IMR-90 (cell line): ENCODE measurements at regions not wholly inside any gene's neighbourhood (a gene's known extent, or its start where the extent isn't known, plus 50 kb on each side); places are given as distances from the start of the nearest gene placed in this dataset.

ENCODE experiments used
- ATAC-seq: fragments of 200-7000 bp; cut with Tn5 transposase; 2 replicates; pipeline ENCODE4 v1.9.1; 2020; ENCODE audit warnings: low read depth, mild to moderate bottlenecking, moderate library complexity
- BruUV-seq: library from RNA; stranded (reverse); fragments of 400-500 nt; replicated peaks from 2 replicates; lab custom pipeline; 2021; lab: Mats Ljungman, UMichigan
- CTCF ChIA-PET: fragments of 300-600 bp; formaldehyde crosslinking; extraction: SDS; loops from one replicate; lab custom pipeline; 2021; ENCODE audit warnings: antibody characterized with exemption; lab: Yijun Ruan, JAX
- POLR2A ChIA-PET: fragments of 300-600 bp; sonication (Branson Sonifier 250); formaldehyde crosslinking; loops from one replicate; lab custom pipeline; 2022; ENCODE audit warnings: antibody characterized with exemption; ENCODE audit not compliant: unreplicated experiment; lab: Charles Lee
- DNase-seq: peaks from one replicate; pipeline ENCODE4 v3.0.0; 2013
- H2AFZ ChIP-seq: replicated peaks from 2 replicates; pipeline ENCODE3; 2013; ENCODE audit warnings: low read length, mild to moderate bottlenecking; ENCODE audit not compliant: poor library complexity
- H2AK5ac ChIP-seq: 2 replicates; pipeline ENCODE4 v1.6.1; 2013; ENCODE audit warnings: low read depth, low read length, inconsistent platforms
- H2AK9ac ChIP-seq: replicated peaks from 2 replicates; pipeline ENCODE3; 2013; ENCODE audit warnings: mild to moderate bottlenecking, low read depth, low read length, moderate library complexity; ENCODE audit not compliant: poor library complexity
- H2BK120ac ChIP-seq: 2 replicates; pipeline ENCODE4 v1.6.1; 2013; ENCODE audit warnings: low read depth, low read length, inconsistent platforms
- H2BK15ac ChIP-seq: 3 replicates; pipeline ENCODE4 v1.6.1; 2013; ENCODE audit warnings: low read depth, low read length, inconsistent platforms
- H2BK20ac ChIP-seq: 2 replicates; pipeline ENCODE4 v1.6.1; 2013; ENCODE audit warnings: low read depth, mild to moderate bottlenecking, inconsistent platforms, low read length, moderate library complexity
- H2BK5ac ChIP-seq: 2 replicates; pipeline ENCODE4 v1.6.1; 2013; ENCODE audit warnings: mild to moderate bottlenecking, low read depth, low read length, inconsistent platforms; ENCODE audit not compliant: poor library complexity, severe bottlenecking
- H3K14ac ChIP-seq: replicated peaks from 2 replicates; pipeline ENCODE4 v1.6.1; 2013; ENCODE audit warnings: low read depth, low read length, inconsistent platforms
- H3K18ac ChIP-seq: 2 replicates; pipeline ENCODE4 v1.6.1; 2013; ENCODE audit warnings: low read depth, low read length, control low read depth
- H3K23ac ChIP-seq: 2 replicates; pipeline ENCODE4 v1.6.1; 2013; ENCODE audit warnings: low read depth, low read length, inconsistent platforms
- H3K27ac ChIP-seq: 2 replicates; pipeline ENCODE4 v1.5.1; 2013; ENCODE audit warnings: mild to moderate bottlenecking, control low read depth, low read length; ENCODE audit not compliant: insufficient read depth
- H3K27me3 ChIP-seq: 2 replicates; pipeline ENCODE4 v1.6.1; 2013; ENCODE audit warnings: low read length; ENCODE audit not compliant: control insufficient read depth, insufficient read depth
- H3K36me3 ChIP-seq: 2 replicates; pipeline ENCODE4 v1.6.1; 2013; ENCODE audit warnings: low read length, mixed read lengths; ENCODE audit not compliant: control insufficient read depth, insufficient read depth
- H3K4ac ChIP-seq: 2 replicates; pipeline ENCODE4 v1.6.1; 2013; ENCODE audit warnings: low read depth, low read length, inconsistent platforms
- H3K4me1 ChIP-seq: 2 replicates; pipeline ENCODE4 v1.6.1; 2013; ENCODE audit warnings: low read length, mixed read lengths; ENCODE audit not compliant: control insufficient read depth, insufficient read depth
- H3K4me2 ChIP-seq: 2 replicates; pipeline ENCODE4 v1.6.1; 2013; ENCODE audit warnings: low read depth, mild to moderate bottlenecking, control low read depth, low read length, moderate library complexity
- H3K4me3 ChIP-seq: 2 replicates; pipeline ENCODE4 v1.5.1; 2013; ENCODE audit warnings: low read depth, mild to moderate bottlenecking, control low read depth, low read length, moderate library complexity; ENCODE audit not compliant: insufficient read depth
- H3K56ac ChIP-seq: 2 replicates; pipeline ENCODE4 v1.6.1; 2013; ENCODE audit warnings: low read length, inconsistent platforms; ENCODE audit not compliant: insufficient read depth; ENCODE audit errors: extremely low read depth
- H3K79me1 ChIP-seq, 2 experiments: 2 replicates each; pipeline ENCODE4 v1.6.1; 2013; ENCODE audit warnings: low read length in 2 of 2, inconsistent platforms in 1 of 2, low read depth in 1 of 2
- H3K9ac ChIP-seq: 2 replicates; pipeline ENCODE4 v1.6.1; 2013; ENCODE audit warnings: low read depth, low read length, control low read depth
- H3K9me1 ChIP-seq: 2 replicates; pipeline ENCODE4 v1.6.1; 2013; ENCODE audit warnings: low read length, inconsistent platforms; ENCODE audit not compliant: insufficient read depth
- H3K9me3 ChIP-seq: 2 replicates; pipeline ENCODE4 v1.6.1; 2013; ENCODE audit warnings: low read length; ENCODE audit not compliant: control insufficient read depth, insufficient read depth
- H4K20me1 ChIP-seq: 2 replicates; pipeline ENCODE4 v1.6.1; 2013; ENCODE audit warnings: low read length, inconsistent platforms; ENCODE audit not compliant: insufficient read depth
- H4K5ac ChIP-seq: 2 replicates; pipeline ENCODE4 v1.6.1; 2013; ENCODE audit warnings: mild to moderate bottlenecking, low read depth, low read length, control low read depth
- H4K8ac ChIP-seq, 2 experiments: 2 replicates each; pipeline ENCODE4 v1.6.1; 2013; ENCODE audit warnings: low read depth in 2 of 2, low read length in 2 of 2, control low read depth in 1 of 2, inconsistent platforms in 1 of 2
- H4K91ac ChIP-seq: 2 replicates; pipeline ENCODE4 v1.6.1; 2013; ENCODE audit warnings: low read depth, low read length, inconsistent platforms; ENCODE audit not compliant: insufficient read depth
- ELK1 ChIP-seq: fragments of 150-350 bp; IDR thresholded peaks from 2 replicates; pipeline ENCODE4 v1.6.1; 2016; ENCODE audit warnings: low read depth, mild to moderate bottlenecking, low read length, moderate library complexity, borderline replicate concordance
- NFE2L2 ChIP-seq: fragments of 150-350 bp; IDR thresholded peaks from 2 replicates; pipeline ENCODE4 v1.6.1; 2016; ENCODE audit warnings: low read depth, mild to moderate bottlenecking, low read length
- SMC3 ChIP-seq: fragments of 150-350 bp; IDR thresholded peaks from 2 replicates; pipeline ENCODE4 v1.6.1; 2016; ENCODE audit warnings: low read depth, mild to moderate bottlenecking, antibody characterized with exemption, low read length, moderate library complexity
- USF2 ChIP-seq: fragments of 150-350 bp; IDR thresholded peaks from 2 replicates; pipeline ENCODE4 v1.6.1; 2017; ENCODE audit warnings: mild to moderate bottlenecking, antibody characterized with exemption, low read length, low read depth
- WGBS, 2 experiments: methylation state at CpG; one replicate each; pipeline versions ENCODE4 v1.1.5 to v1.1.7; 2013; ENCODE audit warnings: missing lambda C conversion rate in 2 of 2; ENCODE audit not compliant: insufficient read length in 1 of 2; ENCODE audit errors: extremely low coverage in 2 of 2; 5-methylcytosine and 5-hydroxymethylcytosine counted together
- dilution Hi-C: fragments of 300-500 bp; cut with HindIII; formaldehyde crosslinking; loops from one replicate; pipeline ENCODE4 v1.14.3; 2018; ENCODE audit warnings: low sequenced_read_pairs; ENCODE audit not compliant: unreplicated experiment
- in situ Hi-C: fragments of 300-500 bp; cut with MboI; formaldehyde crosslinking; loops from 3 replicates; pipeline ENCODE4 v1.14.3; 2019; ENCODE audit warnings: low sequenced_read_pairs, inconsistent platforms, mixed read lengths
- intact Hi-C: fragments of 100-400 bp; cut with micrococcal nuclease; formaldehyde crosslinking; loops from 2 replicates; pipeline ENCODE4 v1.10.0; 2022

GRCh38 chr4:123953566-123953965, 557.0 kb downstream of the SPRY1 start:
- no TSS peak for BruUV-seq
- H2BK5ac ChIP-seq = no peak overlapping the region
- H3K27ac ChIP-seq = no peak overlapping the region
- intact Hi-C loops = no loop called here
- no peak overlapping the region for H2BK15ac ChIP-seq
- H3K23ac ChIP-seq = no peak overlapping the region
- no peaks in the 10 kb centered on the region for H4K20me1 ChIP-seq
- no peak overlapping the region for H4K5ac ChIP-seq
- no peak overlapping the region for H2AK9ac ChIP-seq
- no peak overlapping the region for H4K91ac ChIP-seq
- H3K9me3 ChIP-seq = no peaks in the 10 kb centered on the region
- no peak overlapping the region for H3K4me2 ChIP-seq
- no CpG with 5 or more reads among the region's 3 CpGs for WGBS, 2 experiments
- no peak overlapping the region for H3K14ac ChIP-seq
- no peaks in the 10 kb centered on the region for H3K27me3 ChIP-seq
- H2AK5ac ChIP-seq = no peak overlapping the region; the same call in 1 of the 2 replicates
- TF ChIP-seq USF2 (no peak), SMC3 (no peak), ELK1 (no peak), NFE2L2 (no peak)
- H3K4ac ChIP-seq = no peak overlapping the region
- H3K79me1 ChIP-seq = no peaks in the 10 kb centered on the region
- dilution Hi-C loops = no loop called here
- DNase-seq (no peak), ATAC-seq (no peak)
- CTCF ChIA-PET = no interaction called here
- H3K4me1 ChIP-seq = no peaks in the 10 kb centered on the region
- no peak overlapping the region for H3K4me3 ChIP-seq
- H3K56ac ChIP-seq = no peak overlapping the region
- no peak overlapping the region for H2BK20ac ChIP-seq
- H3K9ac ChIP-seq = no peak overlapping the region
- POLR2A ChIA-PET = no interaction called here
- in situ Hi-C loops = no loop called here
- H4K8ac ChIP-seq = no peak overlapping the region
- H3K36me3 ChIP-seq = no peaks in the 10 kb centered on the region
- no peak overlapping the region for H2BK120ac ChIP-seq
- H3K18ac ChIP-seq = no peak overlapping the region
- no peaks in the 10 kb centered on the region for H3K9me1 ChIP-seq
- no peak overlapping the region for H2AFZ ChIP-seq
